NCI-H510A treated with DMSO at 0.1 percent for 48 hours (cell line): ENCODE measurements at regions not wholly inside any gene's neighbourhood (a gene's known extent, or its start where the extent isn't known, plus 50 kb on each side); places are given as distances from the start of the nearest gene placed in this dataset.

ENCODE experiments used
- DNase-seq: peaks from one replicate; lab custom pipeline; 2025; lab: John Stamatoyannopoulos, UW

- no peak for DNase-seq
Measured at GRCh38 chr6:43903739-43904290, 133.8 kb downstream of the VEGFA start.

GRCh38 chr6:43901733-43902230, 131.8 kb downstream of the VEGFA start:
- no peak for DNase-seq

GRCh38 chr6:43900916-43901732, 131.1 kb downstream of the VEGFA start:
- peak; percentile 24 for DNase-seq

- no peak for DNase-seq
Measured at GRCh38 chr6:43900560-43900915, 130.5 kb downstream of the VEGFA start.

GRCh38 chr6:43899830-43900229, 129.8 kb downstream of the VEGFA start:
- DNase-seq, result no peak

GRCh38 chr6:43898358-43899131, 128.5 kb downstream of the VEGFA start:
- DNase-seq, result no peak

- DNase-seq, result no peak
Measured at GRCh38 chr6:43897571-43898302, 127.7 kb downstream of the VEGFA start.

GRCh38 chr6:43896329-43897255, 126.6 kb downstream of the VEGFA start:
- no peak for DNase-seq

- DNase-seq, result no peak
Measured at GRCh38 chr6:43895656-43896328, 125.8 kb downstream of the VEGFA start.

GRCh38 chr6:43893073-43893472, 123.1 kb downstream of the VEGFA start:
- DNase-seq, result no peak

- peak; percentile 90 for DNase-seq
Measured at GRCh38 chr6:43891072-43891870, 121.3 kb downstream of the VEGFA start.

- no peak for DNase-seq
Measured at GRCh38 chr6:43890197-43891062, 120.4 kb downstream of the VEGFA start.

- DNase-seq, result no peak
Measured at GRCh38 chr6:43887906-43888683, 118.1 kb downstream of the VEGFA start.

GRCh38 chr6:43887340-43887858, 117.4 kb downstream of the VEGFA start:
- DNase-seq, result no peak

GRCh38 chr6:43886717-43887339, 116.8 kb downstream of the VEGFA start:
- no peak for DNase-seq

- no peak for DNase-seq
Measured at GRCh38 chr6:43886067-43886461, 116.1 kb downstream of the VEGFA start.

- DNase-seq, result no peak
Measured at GRCh38 chr6:43885399-43886066, 115.5 kb downstream of the VEGFA start.
